H9 (cell line): ENCODE measurements at regions not wholly inside any gene's neighbourhood (a gene's known extent, or its start where the extent isn't known, plus 50 kb on each side); places are given as distances from the start of the nearest gene placed in this dataset.

Experiments
- DNase-seq: peaks from one replicate; pipeline ENCODE4 v3.0.0-alpha.2; 2017
- H2AFZ ChIP-seq: one replicate; pipeline ENCODE4 v1.6.1; 2013; ENCODE audit warnings: mild to moderate bottlenecking, low read length, control low read depth, moderate library complexity
- H2AK5ac ChIP-seq: 2 replicates; pipeline ENCODE4 v1.6.1; 2013; ENCODE audit warnings: low read length, control low read depth, mixed read lengths; ENCODE audit not compliant: insufficient read length
- H2BK120ac ChIP-seq: one replicate; pipeline ENCODE4 v1.6.1; 2013; ENCODE audit warnings: low read depth, mild to moderate bottlenecking, low read length, control low read depth, inconsistent platforms; ENCODE audit not compliant: poor library complexity, severe bottlenecking
- H2BK12ac ChIP-seq: 2 replicates; pipeline ENCODE4 v1.6.1; 2013; ENCODE audit warnings: low read length, control low read depth, mixed read lengths, low read depth; ENCODE audit not compliant: insufficient read length
- H2BK15ac ChIP-seq: 2 replicates; pipeline ENCODE4 v1.6.1; 2013; ENCODE audit warnings: low read depth, low read length, control low read depth
- H2BK20ac ChIP-seq: one replicate; pipeline ENCODE4 v1.6.1; 2013; ENCODE audit warnings: low read depth, mild to moderate bottlenecking, low read length, control low read depth, inconsistent platforms; ENCODE audit not compliant: poor library complexity, severe bottlenecking
- H2BK5ac ChIP-seq: 2 replicates; pipeline ENCODE4 v1.6.1; 2013; ENCODE audit warnings: low read length, control low read depth, mixed read lengths; ENCODE audit not compliant: insufficient read length
- H3K14ac ChIP-seq: 2 replicates; pipeline ENCODE4 v1.6.1; 2013; ENCODE audit warnings: low read length, control low read depth; ENCODE audit not compliant: insufficient read depth
- H3K18ac ChIP-seq: 2 replicates; pipeline ENCODE4 v1.6.1; 2013; ENCODE audit warnings: low read depth, mild to moderate bottlenecking, mixed read lengths, low read length, control low read depth; ENCODE audit not compliant: insufficient read length
- H3K23ac ChIP-seq: 2 replicates; pipeline ENCODE4 v1.6.1; 2013; ENCODE audit warnings: low read length, control low read depth, mixed read lengths, low read depth; ENCODE audit not compliant: insufficient read length
- H3K23me2 ChIP-seq: 2 replicates; pipeline ENCODE4 v1.6.1; 2013; ENCODE audit warnings: low read depth, mild to moderate bottlenecking, mixed read lengths, low read length, control low read depth; ENCODE audit not compliant: insufficient read length, poor library complexity, severe bottlenecking
- H3K27ac ChIP-seq: 2 replicates; pipeline ENCODE4 v1.5.1; 2013; ENCODE audit warnings: low read length, control low read depth, mixed read lengths, low read depth; ENCODE audit not compliant: insufficient read length
- H3K27me3 ChIP-seq: 2 replicates; pipeline ENCODE4 v1.6.1; 2013; ENCODE audit warnings: low read length, control low read depth, inconsistent platforms; ENCODE audit not compliant: insufficient read depth
- H3K4ac ChIP-seq: 2 replicates; pipeline ENCODE4 v1.6.1; 2013; ENCODE audit warnings: low read depth, mild to moderate bottlenecking, control low read depth, inconsistent platforms, low read length, moderate library complexity
- H3K4me1 ChIP-seq: 2 replicates; pipeline ENCODE4 v1.6.1; 2013; ENCODE audit warnings: low read length, control low read depth, inconsistent platforms; ENCODE audit not compliant: insufficient read depth
- H3K4me2 ChIP-seq: 2 replicates; pipeline ENCODE4 v1.6.1; 2013; ENCODE audit warnings: low read length, control low read depth, mixed read lengths; ENCODE audit not compliant: insufficient read length, insufficient read depth
- H3K56ac ChIP-seq: 2 replicates; pipeline ENCODE4 v1.6.1; 2013; ENCODE audit warnings: low read depth, mild to moderate bottlenecking, mixed read lengths, low read length, control low read depth; ENCODE audit not compliant: insufficient read length
- H3K79me1 ChIP-seq: 2 replicates; pipeline ENCODE4 v1.6.1; 2013; ENCODE audit warnings: low read depth, mild to moderate bottlenecking, moderate library complexity, low read length, control low read depth, inconsistent platforms; ENCODE audit not compliant: insufficient read depth, poor library complexity, severe bottlenecking
- H3K79me2 ChIP-seq: 2 replicates; pipeline ENCODE4 v1.6.1; 2013; ENCODE audit warnings: low read length, control low read depth, inconsistent platforms; ENCODE audit not compliant: insufficient read depth
- H3K9ac ChIP-seq: 2 replicates; pipeline ENCODE4 v1.6.1; 2013; ENCODE audit warnings: low read length, control low read depth, mixed read lengths; ENCODE audit not compliant: insufficient read length; ENCODE audit errors: extremely low read depth
- H3K9me3 ChIP-seq: one replicate; pipeline ENCODE4 v1.6.1; 2013; ENCODE audit warnings: low read depth, low read length, inconsistent platforms; ENCODE audit not compliant: control insufficient read depth
- H3T11ph ChIP-seq: one replicate; pipeline ENCODE4 v1.6.1; 2013; ENCODE audit warnings: mild to moderate bottlenecking, low read length, control low read depth, inconsistent platforms
- H4K20me1 ChIP-seq: one replicate; pipeline ENCODE4 v1.6.1; 2013; ENCODE audit not compliant: control insufficient read depth, insufficient read length, insufficient read depth
- H4K5ac ChIP-seq: 2 replicates; pipeline ENCODE4 v1.6.1; 2013; ENCODE audit warnings: low read depth, mild to moderate bottlenecking, mixed read lengths, low read length, control low read depth; ENCODE audit not compliant: insufficient read length
- H4K8ac ChIP-seq: replicated peaks from 2 replicates; pipeline ENCODE4 v1.6.1; 2013; ENCODE audit warnings: low read length, control low read depth, mixed read lengths, low read depth; ENCODE audit not compliant: insufficient read length
- H4K91ac ChIP-seq: 2 replicates; pipeline ENCODE4 v1.6.1; 2013; ENCODE audit warnings: low read depth, mild to moderate bottlenecking, moderate library complexity, mixed read lengths, low read length, control low read depth; ENCODE audit not compliant: insufficient read length
- H3K27ac Mint-ChIP-seq, 3 experiments: 2 replicates in 2 of 3; 3 replicates in 1 of 3; pipeline ENCODE4 v1.8.0; 2020 to 2021; ENCODE audit warnings: mixed read lengths in 3 of 3, mild to moderate bottlenecking in 1 of 3, moderate library complexity in 1 of 3
- H3K27me3 Mint-ChIP-seq: 2 replicates; pipeline ENCODE4 v1.8.0; 2021; ENCODE audit warnings: low read depth, mild to moderate bottlenecking, moderate library complexity, mixed read lengths
- H3K36me3 Mint-ChIP-seq, 3 experiments: 2 replicates in 2 of 3; 3 replicates in 1 of 3; pipeline ENCODE4 v1.8.0; 2020 to 2021; ENCODE audit warnings: low read depth in 3 of 3, mixed read lengths in 3 of 3; ENCODE audit not compliant: insufficient read depth in 1 of 3
- H3K4me1 Mint-ChIP-seq, 2 experiments: 2 replicates each; pipeline ENCODE4 v1.8.0; 2020; ENCODE audit warnings: mixed read lengths in 2 of 2
- H3K4me3 Mint-ChIP-seq, 2 experiments: 2 replicates in 1 of 2; 3 replicates in 1 of 2; pipeline ENCODE4 v1.8.0; 2020 to 2021; ENCODE audit warnings: mild to moderate bottlenecking in 2 of 2, mixed read lengths in 2 of 2, moderate library complexity in 1 of 2
- H3K9me3 Mint-ChIP-seq, 2 experiments: 2 replicates in 1 of 2; 3 replicates in 1 of 2; pipeline ENCODE4 v1.8.0; 2020; ENCODE audit warnings: mild to moderate bottlenecking in 2 of 2, mixed read lengths in 2 of 2, moderate library complexity in 1 of 2
- CTCF ChIP-seq: fragments of 200-600 bp; sonication (generic); conservative IDR thresholded peaks from 3 replicates; pipeline ENCODE4 v1.8.0; 2021; ENCODE audit warnings: antibody characterized with exemption, mild to moderate bottlenecking
- WGBS: extraction: QIAGEN DNeasy Blood & Tissue Kit; methylation state at CpG from one replicate; pipeline ENCODE4 v1.1.7; 2013; ENCODE audit warnings: missing lambda C conversion rate, low lambda C conversion rate, mixed read lengths; ENCODE audit not compliant: insufficient read length; ENCODE audit errors: extremely low coverage; 5-methylcytosine and 5-hydroxymethylcytosine counted together

- no peak overlapping the region for H3K23ac ChIP-seq
- no peaks in the 10 kb centered on the region for H3K27me3 ChIP-seq
- H3K18ac ChIP-seq: no peak overlapping the region
- no peaks in the 10 kb centered on the region; a peak in 1 of 7 replicates for H3K36me3 Mint-ChIP-seq
- H3K4me2 ChIP-seq: no peak overlapping the region
- no peak overlapping the region for H4K91ac ChIP-seq
- H2AFZ ChIP-seq: no peak overlapping the region
- no peak overlapping the region for H2BK120ac ChIP-seq
- H3K27me3 Mint-ChIP-seq: no peaks in the 10 kb centered on the region
- no peaks in the 10 kb centered on the region for H3K79me2 ChIP-seq
- no peak overlapping the region for H3T11ph ChIP-seq
- H3K4me1 ChIP-seq: no peaks in the 10 kb centered on the region
- H3K9me3 ChIP-seq: no peaks in the 10 kb centered on the region
- peaks cover 24 to 26% of the 10 kb centered on the region in 2 experiments for H3K4me1 Mint-ChIP-seq
- no peak overlapping the region for H3K14ac ChIP-seq
- TF ChIP-seq CTCF: no peak
- no peak overlapping the region for H2BK20ac ChIP-seq
- no peak for DNase-seq
- no peak overlapping the region for H3K56ac ChIP-seq
- H3K27ac Mint-ChIP-seq: no peak overlapping the region
- H2BK15ac ChIP-seq: no peak overlapping the region
- H2BK12ac ChIP-seq: no peak overlapping the region
- no peak overlapping the region for H3K27ac ChIP-seq
- H3K9me3 Mint-ChIP-seq: no peaks in the 10 kb centered on the region
- no CpG with 5 or more reads among the region's 2 CpGs for WGBS
- H3K4me3 Mint-ChIP-seq: no peak overlapping the region
- H2BK5ac ChIP-seq: no peak overlapping the region
- H3K23me2 ChIP-seq: no peaks in the 10 kb centered on the region
- H4K20me1 ChIP-seq: no peaks in the 10 kb centered on the region
- no peak overlapping the region for H4K8ac ChIP-seq
- no peak overlapping the region for H3K9ac ChIP-seq
- H3K79me1 ChIP-seq: no peaks in the 10 kb centered on the region
- no peak overlapping the region for H2AK5ac ChIP-seq
- no peak overlapping the region for H4K5ac ChIP-seq
- no peak overlapping the region for H3K4ac ChIP-seq
Observed at GRCh38 chr4:177595386-177595785, 153.1 kb upstream of the AGA start.
